H1 (cell line): ENCODE measurements at regions not wholly inside any gene's neighbourhood (a gene's known extent, or its start where the extent isn't known, plus 50 kb on each side); places are given as distances from the start of the nearest gene placed in this dataset.

Experiments used
- EZH2 ChIP-seq: fragments of 200-600 bp; sonication (generic); IDR thresholded peaks from 2 replicates; pipeline ENCODE4 v1.7.1; 2012; ENCODE audit warnings: low read depth, mild to moderate bottlenecking, moderate library complexity, low read length, inconsistent platforms; ENCODE audit not compliant: severe bottlenecking
- GABPA ChIP-seq: IDR thresholded peaks from 2 replicates; pipeline ENCODE4 v1.6.1; 2011; ENCODE audit warnings: mild to moderate bottlenecking, low read length, moderate library complexity, borderline replicate concordance; ENCODE audit not compliant: insufficient read depth
- JUN ChIP-seq: IDR thresholded peaks from 2 replicates; pipeline ENCODE4 v1.6.1; 2011; ENCODE audit warnings: low read depth, mild to moderate bottlenecking, improper control_type of control experiment, low read length
- RFX5 ChIP-seq: IDR thresholded peaks from 2 replicates; pipeline ENCODE4 v1.6.1; 2011; ENCODE audit warnings: low read depth, low read length, improper control_type of control experiment, borderline replicate concordance
- TF ChIP-seq, protein P1 (sequence below), 3 experiments: IDR thresholded peaks; 1 replicate in 2 of 3; 2 replicates in 1 of 3; pipeline versions ENCODE4 v1.5.1 to v1.6.1; 2011; ENCODE audit warnings: low read length in 3 of 3, mild to moderate bottlenecking in 3 of 3, inconsistent platforms in 2 of 3, low read depth in 1 of 3, moderate library complexity in 1 of 3; ENCODE audit not compliant: insufficient read depth in 1 of 3; ENCODE audit errors: control extremely low read depth in 1 of 3

DNA sequence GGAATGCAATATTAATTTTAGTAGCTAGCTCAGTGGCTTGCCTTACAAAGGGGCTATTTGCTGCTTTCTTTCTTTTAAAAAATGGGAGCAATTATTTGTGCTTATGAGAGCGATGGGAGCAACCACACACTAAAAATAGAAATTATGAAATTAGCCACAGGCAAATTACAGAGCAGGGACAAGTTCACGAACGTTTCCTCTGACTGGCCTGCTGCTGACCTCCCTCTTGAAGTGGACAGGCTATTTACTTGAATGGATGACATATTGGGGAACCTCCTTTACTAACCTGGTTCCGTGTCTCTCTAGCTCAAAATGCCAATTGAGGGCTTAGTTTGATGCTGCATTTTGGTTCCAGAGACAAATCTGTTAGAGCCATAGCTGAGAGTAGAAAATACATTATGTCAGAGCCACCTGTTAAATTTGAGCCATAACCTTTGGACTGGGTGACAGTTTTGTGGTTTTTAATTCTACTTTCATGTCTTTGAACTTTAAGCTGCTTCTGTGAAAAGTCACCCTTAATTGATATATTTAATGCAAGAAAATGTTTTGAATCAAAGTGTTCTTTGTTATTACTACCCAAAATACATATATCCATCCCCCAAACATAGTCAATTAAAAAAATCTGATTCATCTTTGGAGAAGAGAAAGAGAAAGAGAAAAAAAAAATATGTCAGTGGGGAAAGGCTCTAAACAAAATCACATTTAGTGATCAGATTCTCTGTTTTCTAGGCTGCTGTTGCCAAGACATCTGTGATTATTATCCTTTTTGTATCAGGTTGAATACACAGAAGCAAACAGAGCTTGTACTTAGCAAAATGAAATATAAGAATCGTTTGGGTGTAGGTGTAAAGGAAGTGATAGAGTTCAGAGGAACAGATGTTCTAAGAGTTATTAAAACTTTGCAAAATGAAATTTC is 351.9 kb downstream of the ADGRL2 start:
- TF ChIP-seq, protein P1, sequence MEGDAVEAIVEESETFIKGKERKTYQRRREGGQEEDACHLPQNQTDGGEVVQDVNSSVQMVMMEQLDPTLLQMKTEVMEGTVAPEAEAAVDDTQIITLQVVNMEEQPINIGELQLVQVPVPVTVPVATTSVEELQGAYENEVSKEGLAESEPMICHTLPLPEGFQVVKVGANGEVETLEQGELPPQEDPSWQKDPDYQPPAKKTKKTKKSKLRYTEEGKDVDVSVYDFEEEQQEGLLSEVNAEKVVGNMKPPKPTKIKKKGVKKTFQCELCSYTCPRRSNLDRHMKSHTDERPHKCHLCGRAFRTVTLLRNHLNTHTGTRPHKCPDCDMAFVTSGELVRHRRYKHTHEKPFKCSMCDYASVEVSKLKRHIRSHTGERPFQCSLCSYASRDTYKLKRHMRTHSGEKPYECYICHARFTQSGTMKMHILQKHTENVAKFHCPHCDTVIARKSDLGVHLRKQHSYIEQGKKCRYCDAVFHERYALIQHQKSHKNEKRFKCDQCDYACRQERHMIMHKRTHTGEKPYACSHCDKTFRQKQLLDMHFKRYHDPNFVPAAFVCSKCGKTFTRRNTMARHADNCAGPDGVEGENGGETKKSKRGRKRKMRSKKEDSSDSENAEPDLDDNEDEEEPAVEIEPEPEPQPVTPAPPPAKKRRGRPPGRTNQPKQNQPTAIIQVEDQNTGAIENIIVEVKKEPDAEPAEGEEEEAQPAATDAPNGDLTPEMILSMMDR (IDR thresholded peaks at IDR 0.05; ENCODE audit: control extremely low read depth in 1 of 3, insufficient read depth in 1 of 3, low read depth in 1 of 3, low read length in 3 of 3): no peak
- TF ChIP-seq JUN: no peak
- TF ChIP-seq RFX5: no peak
- no peak for TF ChIP-seq EZH2
- no peak for TF ChIP-seq GABPA
